Smooth muscle cell (in vitro differentiated cells): ENCODE measurements at regions not wholly inside any gene's neighbourhood (a gene's known extent, or its start where the extent isn't known, plus 50 kb on each side); places are given as distances from the start of the nearest gene placed in this dataset.
"Not testable (repeated sequence)": the region's sequence is repeated elsewhere in the genome, so short reads cannot be mapped to it uniquely, and the experiment has no call there.

ENCODE experiments used
- DNase-seq: peaks from one replicate; lab custom pipeline; 2025; ENCODE audit not compliant: unreplicated experiment; lab: John Stamatoyannopoulos, UW
- H2AFZ ChIP-seq: fragments of 200-600 bp; sonication (generic); 2 replicates; pipeline ENCODE4 v1.6.0; 2016; ENCODE audit warnings: antibody characterized with exemption, low read depth, mild to moderate bottlenecking
- H3F3A ChIP-seq: fragments of 200-600 bp; sonication (generic); 2 replicates; pipeline ENCODE4 v1.6.0; 2017; ENCODE audit warnings: antibody characterized with exemption, low read depth
- H3K27ac ChIP-seq: fragments of 200-600 bp; sonication (generic); 2 replicates; pipeline ENCODE4 v1.5.1; 2016; ENCODE audit warnings: low read depth, mild to moderate bottlenecking
- H3K27me3 ChIP-seq: fragments of 200-600 bp; sonication (generic); 2 replicates; pipeline ENCODE4 v1.6.1; 2016; ENCODE audit warnings: low read depth, mild to moderate bottlenecking
- H3K36me3 ChIP-seq: fragments of 200-600 bp; sonication (generic); 2 replicates; pipeline ENCODE4 v1.5.1; 2016; ENCODE audit warnings: low read depth
- H3K4me1 ChIP-seq: fragments of 200-600 bp; sonication (generic); 2 replicates; pipeline ENCODE4 v1.5.1; 2016; ENCODE audit warnings: low read depth
- H3K4me2 ChIP-seq: fragments of 200-600 bp; sonication (generic); 2 replicates; pipeline ENCODE4 v1.6.0; 2016; ENCODE audit warnings: mild to moderate bottlenecking
- H3K4me3 ChIP-seq: fragments of 200-600 bp; sonication (generic); 2 replicates; pipeline ENCODE4 v1.5.1; 2016; ENCODE audit warnings: mild to moderate bottlenecking
- H3K79me2 ChIP-seq: fragments of 200-600 bp; sonication (generic); 2 replicates; pipeline ENCODE4 v1.6.0; 2016; ENCODE audit warnings: low read depth, mild to moderate bottlenecking
- H3K9ac ChIP-seq: fragments of 200-600 bp; sonication (generic); 2 replicates; pipeline ENCODE4 v1.6.0; 2016; ENCODE audit warnings: low read depth
- H3K9me3 ChIP-seq: fragments of 200-600 bp; sonication (generic); replicated peaks from 2 replicates; pipeline ENCODE4 v1.5.1; 2016; ENCODE audit warnings: low read depth
- H4K20me1 ChIP-seq: fragments of 200-600 bp; sonication (generic); 2 replicates; pipeline ENCODE4 v1.6.0; 2016; ENCODE audit warnings: low read depth
- WGBS: methylation state at CpG from one replicate; pipeline ENCODE4 v1.1.7; 2016; ENCODE audit warnings: low lambda C conversion rate; 5-methylcytosine and 5-hydroxymethylcytosine counted together
- TF ChIP-seq, protein P1 (sequence below): fragments of 200-600 bp; sonication (generic); IDR thresholded peaks from 2 replicates; pipeline ENCODE4 v1.5.1; 2017; ENCODE audit warnings: borderline replicate concordance, mild to moderate bottlenecking, antibody characterized with exemption; ENCODE audit not compliant: insufficient read depth, poor library complexity, severe bottlenecking

DNA sequence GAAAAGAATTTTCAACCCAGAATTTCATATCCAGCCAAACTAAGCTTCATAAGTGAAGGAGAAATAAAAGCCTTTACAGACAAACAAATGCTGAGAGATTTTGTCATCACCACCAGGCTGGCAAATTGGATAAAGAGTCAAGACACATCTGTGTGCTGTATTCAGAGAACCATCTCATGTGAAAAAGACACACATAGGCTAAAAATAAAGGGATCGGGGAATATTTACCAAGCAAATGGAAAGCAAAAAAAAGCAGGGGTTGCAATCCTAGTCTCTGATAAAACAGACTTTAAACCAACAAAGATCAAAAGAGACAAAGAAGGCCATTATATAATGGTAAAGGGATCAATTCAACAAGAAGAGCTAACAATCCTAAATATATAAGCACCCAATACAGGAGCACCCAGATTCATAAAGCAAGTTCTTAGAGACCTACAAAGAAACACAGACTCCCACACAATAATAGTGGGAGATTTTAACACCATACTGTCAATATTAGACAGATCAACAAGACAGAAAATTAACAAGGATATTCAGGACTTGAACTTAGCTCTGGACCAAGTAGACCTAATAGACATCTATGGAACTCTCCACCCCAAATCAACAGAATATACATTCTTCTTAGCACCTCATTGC lies 55.9 kb upstream of the ACSM6 start:
- 91% methylated on average over 1 of the region's 1 CpG for WGBS
- not testable (repeated sequence) for DNase-seq, H4K20me1 ChIP-seq, H3K9me3 ChIP-seq, H3F3A ChIP-seq, H3K4me3 ChIP-seq, H2AFZ ChIP-seq, H3K4me2 ChIP-seq, H3K4me1 ChIP-seq, H3K79me2 ChIP-seq, H3K27ac ChIP-seq, H3K9ac ChIP-seq, H3K27me3 ChIP-seq
- peaks cover 15% of the 10 kb centered on the region for H3K36me3 ChIP-seq

DNA sequence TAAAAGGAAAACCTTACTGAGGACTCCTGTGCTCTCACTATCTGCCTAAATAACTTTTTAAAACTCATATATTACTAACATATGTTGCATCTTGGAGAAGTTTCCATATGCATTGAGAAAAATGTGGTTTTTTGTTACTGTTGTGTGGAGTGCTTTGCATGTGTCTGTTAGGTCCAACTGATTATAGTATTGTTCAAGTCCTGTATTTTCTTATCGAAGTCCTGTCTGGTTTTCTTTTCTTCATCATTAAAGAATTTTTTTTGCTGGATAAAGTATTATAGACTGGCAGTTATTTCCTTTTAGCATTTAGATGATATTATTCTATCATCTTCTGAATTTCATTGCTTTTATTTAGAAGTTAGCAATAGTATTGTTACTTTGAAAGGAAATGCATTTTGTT lies 59.5 kb upstream of the ACSM6 start:
- Histone ChIP-seq H3K9me3 (no peaks in the 10 kb centered on the region), H4K20me1 (no peaks in the 10 kb centered on the region), H3F3A (no peaks in the 10 kb centered on the region), H3K4me1 (no peaks in the 10 kb centered on the region), H3K27me3 (no peaks in the 10 kb centered on the region), H3K36me3 (no peaks in the 10 kb centered on the region), H3K4me2 (no peak overlapping the region), H3K79me2 (no peaks in the 10 kb centered on the region), H3K9ac (no peak overlapping the region), H3K4me3 (no peak overlapping the region), H3K27ac (no peak overlapping the region), H2AFZ (no peak overlapping the region)
- TF ChIP-seq, protein P1, sequence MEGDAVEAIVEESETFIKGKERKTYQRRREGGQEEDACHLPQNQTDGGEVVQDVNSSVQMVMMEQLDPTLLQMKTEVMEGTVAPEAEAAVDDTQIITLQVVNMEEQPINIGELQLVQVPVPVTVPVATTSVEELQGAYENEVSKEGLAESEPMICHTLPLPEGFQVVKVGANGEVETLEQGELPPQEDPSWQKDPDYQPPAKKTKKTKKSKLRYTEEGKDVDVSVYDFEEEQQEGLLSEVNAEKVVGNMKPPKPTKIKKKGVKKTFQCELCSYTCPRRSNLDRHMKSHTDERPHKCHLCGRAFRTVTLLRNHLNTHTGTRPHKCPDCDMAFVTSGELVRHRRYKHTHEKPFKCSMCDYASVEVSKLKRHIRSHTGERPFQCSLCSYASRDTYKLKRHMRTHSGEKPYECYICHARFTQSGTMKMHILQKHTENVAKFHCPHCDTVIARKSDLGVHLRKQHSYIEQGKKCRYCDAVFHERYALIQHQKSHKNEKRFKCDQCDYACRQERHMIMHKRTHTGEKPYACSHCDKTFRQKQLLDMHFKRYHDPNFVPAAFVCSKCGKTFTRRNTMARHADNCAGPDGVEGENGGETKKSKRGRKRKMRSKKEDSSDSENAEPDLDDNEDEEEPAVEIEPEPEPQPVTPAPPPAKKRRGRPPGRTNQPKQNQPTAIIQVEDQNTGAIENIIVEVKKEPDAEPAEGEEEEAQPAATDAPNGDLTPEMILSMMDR = no peak
- no peak for DNase-seq
- WGBS = 88% methylated on average over 1 of the region's 1 CpG

DNA sequence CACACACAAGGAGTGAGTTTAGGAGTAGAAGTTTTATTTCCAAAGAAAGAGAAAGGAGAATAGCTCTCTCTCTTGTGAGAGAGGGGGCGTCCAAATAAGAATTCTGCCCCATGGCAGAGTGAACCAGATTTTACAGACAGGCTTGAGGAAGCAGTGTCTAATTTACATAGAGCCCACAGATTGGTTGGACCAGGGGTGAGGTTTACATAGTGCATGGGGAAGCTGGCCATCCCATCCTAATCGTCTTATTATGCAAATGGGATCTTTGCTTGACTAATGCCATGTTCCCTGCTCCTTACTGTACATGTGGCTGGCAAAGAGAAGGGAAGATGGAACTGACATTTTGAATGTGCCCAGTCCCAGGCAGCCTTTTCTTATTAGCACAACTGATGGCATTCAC lies 60.0 kb upstream of the ACSM6 start:
- WGBS = 91% methylated on average over 2 of the region's 2 CpGs
- no peak overlapping the region for H3K9ac ChIP-seq
- H3K4me3 ChIP-seq = no peak overlapping the region
- no peak for DNase-seq
- no peaks in the 10 kb centered on the region for H3K36me3 ChIP-seq
- H3K27ac ChIP-seq = no peak overlapping the region
- H3K9me3 ChIP-seq = no peaks in the 10 kb centered on the region
- H4K20me1 ChIP-seq = no peaks in the 10 kb centered on the region
- H2AFZ ChIP-seq = no peak overlapping the region
- no peaks in the 10 kb centered on the region for H3F3A ChIP-seq
- H3K4me2 ChIP-seq = no peak overlapping the region
- no peaks in the 10 kb centered on the region for H3K79me2 ChIP-seq
- TF ChIP-seq, protein P1 = no peak
- H3K4me1 ChIP-seq = no peaks in the 10 kb centered on the region
- no peaks in the 10 kb centered on the region for H3K27me3 ChIP-seq

DNA sequence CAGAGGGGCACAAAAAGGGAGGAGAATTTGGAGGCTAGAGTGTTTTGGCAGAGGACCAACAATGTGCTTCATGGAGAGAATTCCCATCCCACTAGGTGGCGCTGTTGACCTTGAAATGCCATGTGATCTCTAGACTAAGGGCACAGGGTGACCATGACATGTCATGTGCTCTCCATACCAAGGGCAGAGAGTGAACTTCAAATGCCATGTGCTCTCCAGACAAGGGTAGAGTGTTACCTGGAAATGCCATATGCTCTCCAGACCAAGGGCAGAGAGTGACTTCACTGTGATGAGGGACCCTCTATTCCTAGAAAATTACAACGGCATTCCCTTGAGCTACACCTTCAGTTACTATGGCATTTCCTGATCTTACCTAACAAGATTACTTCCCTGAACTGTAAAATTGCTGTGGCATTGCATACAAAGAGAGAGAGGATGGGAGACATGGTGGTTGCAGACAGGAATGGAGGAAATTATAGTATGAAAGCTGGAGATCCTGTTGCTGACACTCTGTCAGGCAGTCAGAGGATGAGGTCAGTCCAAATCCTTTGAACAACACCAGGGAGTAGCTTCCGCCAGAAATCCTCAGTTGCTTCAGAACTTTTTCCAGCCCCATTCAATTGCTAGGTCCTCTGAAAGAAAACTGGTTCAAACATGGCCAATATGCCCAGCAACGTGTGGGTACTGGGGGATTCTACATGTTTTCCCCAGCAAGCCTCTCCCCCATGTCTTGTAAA lies 60.9 kb upstream of the ACSM6 start:
- H3K79me2 ChIP-seq = no peaks in the 10 kb centered on the region
- no peaks in the 10 kb centered on the region for H3K27me3 ChIP-seq
- 69% methylated on average over 4 of the region's 4 CpGs for WGBS
- H3K4me1 ChIP-seq = no peaks in the 10 kb centered on the region
- no peak overlapping the region for H2AFZ ChIP-seq
- peak; percentile 6 for DNase-seq
- H3K9me3 ChIP-seq = no peaks in the 10 kb centered on the region
- H3K4me3 ChIP-seq = no peak overlapping the region
- H4K20me1 ChIP-seq = no peaks in the 10 kb centered on the region
- no peak overlapping the region for H3K4me2 ChIP-seq
- no peak overlapping the region for H3K27ac ChIP-seq
- TF ChIP-seq, protein P1 = peak; percentile 72
- no peak overlapping the region for H3K9ac ChIP-seq
- H3K36me3 ChIP-seq = no peaks in the 10 kb centered on the region
- H3F3A ChIP-seq = no peaks in the 10 kb centered on the region

DNA sequence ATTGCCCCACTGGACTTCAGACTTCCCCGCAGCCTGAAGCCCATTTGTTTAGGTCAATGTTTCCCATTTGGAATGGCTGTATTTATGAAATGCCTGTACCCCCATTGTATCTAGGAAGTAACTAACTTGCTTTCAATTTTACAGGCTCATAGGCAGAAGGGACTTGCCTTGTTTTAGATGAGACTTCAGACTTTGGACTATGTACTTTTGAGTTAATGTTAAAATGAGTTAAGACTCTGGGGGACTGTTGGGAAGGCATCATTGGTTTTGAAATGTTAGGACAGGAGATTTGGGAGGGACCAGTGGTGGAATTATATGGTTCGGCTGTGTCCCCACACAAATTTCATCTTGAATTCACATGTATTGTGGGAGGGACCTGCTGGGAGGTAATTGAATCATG lies 61.1 kb upstream of the CYP2C8 start:
- not testable (repeated sequence) for H3K4me3 ChIP-seq, H3K27ac ChIP-seq, H3K9ac ChIP-seq, H3K79me2 ChIP-seq, H3K4me2 ChIP-seq, H3K9me3 ChIP-seq, DNase-seq, H3K27me3 ChIP-seq, H2AFZ ChIP-seq, H4K20me1 ChIP-seq, H3K4me1 ChIP-seq, H3F3A ChIP-seq, H3K36me3 ChIP-seq
- WGBS = 90% methylated on average over 2 of the region's 2 CpGs
